ENCODE measurements at regions not wholly inside any gene's neighbourhood (a gene's known extent, or its start where the extent isn't known, plus 50 kb on each side); places are given as distances from the start of the nearest gene placed in this dataset.

DNA sequence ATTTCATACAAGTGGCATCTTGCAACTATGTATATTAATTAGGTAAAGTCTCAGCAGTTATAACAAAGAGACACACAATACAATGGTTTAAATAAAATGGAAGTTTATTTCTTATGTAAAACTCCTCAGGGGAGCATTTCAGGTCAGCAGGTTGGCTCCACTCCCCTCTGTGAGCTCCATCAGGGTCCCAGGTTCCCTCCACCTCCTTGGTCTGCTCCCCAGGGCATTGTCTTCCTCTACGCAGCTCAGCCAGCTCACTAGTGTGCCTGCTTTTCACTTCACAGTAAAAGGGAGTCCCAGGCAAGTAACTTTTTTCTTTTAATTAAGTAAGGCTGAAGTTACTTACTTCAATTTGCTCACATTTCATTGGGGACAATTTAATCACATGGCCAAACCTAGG is 135.3 kb upstream of the FNDC3A start:
- intact Hi-C loops (cut with DNase I): no loop called here
- no peaks in the 10 kb centered on the region for H3K9me3 ChIP-seq
- H3K4me3 ChIP-seq: no peak overlapping the region
- H3K27me3 ChIP-seq: no peaks in the 10 kb centered on the region
- H3K4me1 ChIP-seq: no peaks in the 10 kb centered on the region
- TF ChIP-seq, protein P1, sequence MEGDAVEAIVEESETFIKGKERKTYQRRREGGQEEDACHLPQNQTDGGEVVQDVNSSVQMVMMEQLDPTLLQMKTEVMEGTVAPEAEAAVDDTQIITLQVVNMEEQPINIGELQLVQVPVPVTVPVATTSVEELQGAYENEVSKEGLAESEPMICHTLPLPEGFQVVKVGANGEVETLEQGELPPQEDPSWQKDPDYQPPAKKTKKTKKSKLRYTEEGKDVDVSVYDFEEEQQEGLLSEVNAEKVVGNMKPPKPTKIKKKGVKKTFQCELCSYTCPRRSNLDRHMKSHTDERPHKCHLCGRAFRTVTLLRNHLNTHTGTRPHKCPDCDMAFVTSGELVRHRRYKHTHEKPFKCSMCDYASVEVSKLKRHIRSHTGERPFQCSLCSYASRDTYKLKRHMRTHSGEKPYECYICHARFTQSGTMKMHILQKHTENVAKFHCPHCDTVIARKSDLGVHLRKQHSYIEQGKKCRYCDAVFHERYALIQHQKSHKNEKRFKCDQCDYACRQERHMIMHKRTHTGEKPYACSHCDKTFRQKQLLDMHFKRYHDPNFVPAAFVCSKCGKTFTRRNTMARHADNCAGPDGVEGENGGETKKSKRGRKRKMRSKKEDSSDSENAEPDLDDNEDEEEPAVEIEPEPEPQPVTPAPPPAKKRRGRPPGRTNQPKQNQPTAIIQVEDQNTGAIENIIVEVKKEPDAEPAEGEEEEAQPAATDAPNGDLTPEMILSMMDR (IDR thresholded peaks at IDR 0.05): no peak
- no peak for TF ChIP-seq POLR2AphosphoS5 (IDR thresholded peaks at IDR 0.05; ENCODE audit: insufficient read depth in 1 of 2, low read depth in 1 of 2)
- TF ChIP-seq POLR2A (IDR thresholded peaks at IDR 0.05): no peak
- no peak for DNase-seq (ENCODE audit: extremely low spot score in 2 of 2)
- H3K36me3 ChIP-seq: no peaks in the 10 kb centered on the region
- H3K27ac ChIP-seq: no peak overlapping the region

- H3K4me1 ChIP-seq: no peaks in the 10 kb centered on the region
- no peaks in the 10 kb centered on the region for H3K36me3 ChIP-seq
- no peak overlapping the region for H3K27ac ChIP-seq
- no peak overlapping the region for H3K4me3 ChIP-seq
- no peaks in the 10 kb centered on the region for H3K9me3 ChIP-seq
- TF ChIP-seq POLR2AphosphoS5 (IDR thresholded peaks at IDR 0.05; ENCODE audit: insufficient read depth in 1 of 2, low read depth in 1 of 2): no peak
- TF ChIP-seq, protein P1 (IDR thresholded peaks at IDR 0.05): no peak
- TF ChIP-seq POLR2A (IDR thresholded peaks at IDR 0.05): no peak
- intact Hi-C loops (cut with DNase I): no loop called here
- H3K27me3 ChIP-seq: no peaks in the 10 kb centered on the region
- DNase-seq (ENCODE audit: extremely low spot score in 2 of 2): no peak
Observed at GRCh38 chr13:48842316-48842715, 133.4 kb upstream of the FNDC3A start.

- H3K4me1 ChIP-seq: no peaks in the 10 kb centered on the region
- TF ChIP-seq POLR2AphosphoS5 (IDR thresholded peaks at IDR 0.05; ENCODE audit: insufficient read depth in 1 of 2, low read depth in 1 of 2) (no peak), POLR2A (IDR thresholded peaks at IDR 0.05) (no peak)
- TF ChIP-seq, protein P1 (IDR thresholded peaks at IDR 0.05): no peak
- H3K27me3 ChIP-seq: no peaks in the 10 kb centered on the region
- no peak for DNase-seq (ENCODE audit: extremely low spot score in 2 of 2)
- intact Hi-C loops (cut with DNase I): no loop called here
- no peak overlapping the region for H3K27ac ChIP-seq
- H3K9me3 ChIP-seq: no peaks in the 10 kb centered on the region
- H3K4me3 ChIP-seq: no peak overlapping the region
- H3K36me3 ChIP-seq: no peaks in the 10 kb centered on the region
Observed at GRCh38 chr13:48843630-48844380, 131.9 kb upstream of the FNDC3A start.

DNA sequence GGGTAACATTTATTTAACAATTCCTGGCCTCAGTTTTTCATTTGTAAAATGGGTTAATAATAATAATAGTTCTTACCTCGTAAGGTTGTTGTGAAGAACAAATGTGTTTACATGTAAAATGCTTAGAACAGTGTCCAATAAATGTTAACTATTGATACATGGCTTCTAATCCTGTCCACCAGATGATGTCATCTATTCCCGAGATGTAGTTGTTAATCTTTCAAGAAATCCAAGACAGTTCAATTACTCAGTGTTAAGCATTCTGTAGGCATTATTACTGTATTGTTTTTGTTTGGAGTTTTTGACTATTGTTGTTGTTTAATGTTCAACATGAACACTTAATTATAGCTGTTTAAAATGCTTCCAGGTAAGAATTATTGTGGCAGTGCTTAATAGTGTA is 131.0 kb upstream of the FNDC3A start:
- DNase-seq (ENCODE audit: extremely low spot score in 2 of 2): no peak
- no peak for TF ChIP-seq POLR2AphosphoS5 (IDR thresholded peaks at IDR 0.05; ENCODE audit: insufficient read depth in 1 of 2, low read depth in 1 of 2)
- no peak for TF ChIP-seq POLR2A (IDR thresholded peaks at IDR 0.05)
- TF ChIP-seq, protein P1 (IDR thresholded peaks at IDR 0.05): no peak
- no peak overlapping the region for H3K4me3 ChIP-seq

GRCh38 chr13:48849515-48849914 is 126.2 kb upstream of the FNDC3A start:
- intact Hi-C loops (cut with DNase I): no loop called here
- H3K9me3 ChIP-seq: no peaks in the 10 kb centered on the region
- no peak overlapping the region for H3K27ac ChIP-seq
- H3K27me3 ChIP-seq: no peaks in the 10 kb centered on the region
- H3K4me3 ChIP-seq: no peak overlapping the region
- TF ChIP-seq, protein P1 (IDR thresholded peaks at IDR 0.05): no peak
- TF ChIP-seq POLR2A (IDR thresholded peaks at IDR 0.05) (no peak), POLR2AphosphoS5 (IDR thresholded peaks at IDR 0.05; ENCODE audit: insufficient read depth in 1 of 2, low read depth in 1 of 2) (no peak)
- H3K4me1 ChIP-seq: no peaks in the 10 kb centered on the region
- H3K36me3 ChIP-seq: no peaks in the 10 kb centered on the region
- no peak for DNase-seq (ENCODE audit: extremely low spot score in 2 of 2)

More for the DNA sequence above, 131.0 kb upstream of the FNDC3A start:
- no peaks in the 10 kb centered on the region for H3K36me3 ChIP-seq
- H3K4me1 ChIP-seq: no peaks in the 10 kb centered on the region
- H3K27me3 ChIP-seq: no peaks in the 10 kb centered on the region
- H3K27ac ChIP-seq: no peak overlapping the region
- intact Hi-C loops (cut with DNase I): no loop called here
- no peaks in the 10 kb centered on the region for H3K9me3 ChIP-seq

Data from vagina (tissue), 2 donors.